ENCODE measurements at regions not wholly inside any gene's neighbourhood (a gene's known extent, or its start where the extent isn't known, plus 50 kb on each side); places are given as distances from the start of the nearest gene placed in this dataset.
"Not testable (repeated sequence)": the region's sequence is repeated elsewhere in the genome, so short reads cannot be mapped to it uniquely, and the experiment has no call there.

GRCh38 chr3:29026959-29027358, 253.9 kb upstream of the RBMS3 start:
- DNase-seq (ENCODE audit: low read depth, low spot score) (no peak), ATAC-seq (no peak)
- Histone ChIP-seq H3K27ac (ENCODE audit: low read length) (no peak overlapping the region), H3K27me3 (ENCODE audit: control insufficient read depth, insufficient read depth, low read length) (no peaks in the 10 kb centered on the region), H3K9me3 (ENCODE audit: control insufficient read depth, insufficient read depth, low read depth, low read length) (no peaks in the 10 kb centered on the region), H3K4me3 (ENCODE audit: low read depth in 2 of 2, low read length in 2 of 2) (no peak overlapping the region), H3K4me1 (ENCODE audit: control insufficient read depth, insufficient read depth, low read length) (no peaks in the 10 kb centered on the region), H3K36me3 (ENCODE audit: control insufficient read depth, insufficient read depth, low read length) (no peaks in the 10 kb centered on the region)
- in situ Hi-C loops (cut with HindIII; ENCODE audit: low pct_unique_long_range_greater_than_20kb, low sequenced_read_pairs) = no loop called here
- TF ChIP-seq CTCF (IDR thresholded peaks at IDR 0.05) (no peak), TCF7L2 (IDR thresholded peaks at IDR 0.05; ENCODE audit: low read depth, low read length) (no peak), POLR2AphosphoS5 (IDR thresholded peaks at IDR 0.05; ENCODE audit: low read depth, low read length) (no peak), REST (IDR thresholded peaks at IDR 0.05; ENCODE audit: insufficient read depth in 1 of 2, low read depth in 2 of 2, low read length in 1 of 2) (no peak), SIN3A (IDR thresholded peaks at IDR 0.05; ENCODE audit: borderline replicate concordance, insufficient read depth, low read depth, low read length) (no peak)
- no TSS peak for BruUV-seq (replicated peaks)
- ChIA-PET POLR2A (no interaction called here), CTCF (no interaction called here)
- intact Hi-C loops (cut with micrococcal nuclease; ENCODE audit: unreplicated experiment) = no loop called here

GRCh38 chr3:29031175-29031574, 249.7 kb upstream of the RBMS3 start:
- in situ Hi-C loops (cut with HindIII; ENCODE audit: low pct_unique_long_range_greater_than_20kb, low sequenced_read_pairs); H3K27me3 ChIP-seq (ENCODE audit: control insufficient read depth, insufficient read depth, low read length); intact Hi-C loops (cut with micrococcal nuclease; ENCODE audit: unreplicated experiment); POLR2A ChIA-PET; H3K4me1 ChIP-seq (ENCODE audit: control insufficient read depth, insufficient read depth, low read length); H3K27ac ChIP-seq (ENCODE audit: low read length); BruUV-seq (replicated peaks); ATAC-seq; DNase-seq (ENCODE audit: low read depth, low spot score); H3K36me3 ChIP-seq (ENCODE audit: control insufficient read depth, insufficient read depth, low read length); H3K9me3 ChIP-seq (ENCODE audit: control insufficient read depth, insufficient read depth, low read depth, low read length); H3K4me3 ChIP-seq (ENCODE audit: low read depth in 2 of 2, low read length in 2 of 2); CTCF ChIA-PET: not testable (repeated sequence)

- ATAC-seq (no peak), DNase-seq (ENCODE audit: low read depth, low spot score) (no peak)
- in situ Hi-C loops (cut with HindIII; ENCODE audit: low pct_unique_long_range_greater_than_20kb, low sequenced_read_pairs) (no loop called here), intact Hi-C loops (cut with micrococcal nuclease; ENCODE audit: unreplicated experiment) (no loop called here)
- H3K9me3 ChIP-seq (ENCODE audit: control insufficient read depth, insufficient read depth, low read depth, low read length) = no peaks in the 10 kb centered on the region
- BruUV-seq (replicated peaks) = no TSS peak
- no peaks in the 10 kb centered on the region for H3K27me3 ChIP-seq (ENCODE audit: control insufficient read depth, insufficient read depth, low read length)
- H3K4me3 ChIP-seq (ENCODE audit: low read depth in 2 of 2, low read length in 2 of 2) = no peak overlapping the region
- CTCF ChIA-PET = no interaction called here
- no peak overlapping the region for H3K27ac ChIP-seq (ENCODE audit: low read length)
- H3K4me1 ChIP-seq (ENCODE audit: control insufficient read depth, insufficient read depth, low read length) = no peaks in the 10 kb centered on the region
- POLR2A ChIA-PET = no interaction called here
- no peak for TF ChIP-seq TCF7L2 (IDR thresholded peaks at IDR 0.05; ENCODE audit: low read depth, low read length)
- no peak for TF ChIP-seq REST (IDR thresholded peaks at IDR 0.05; ENCODE audit: insufficient read depth in 1 of 2, low read depth in 2 of 2, low read length in 1 of 2)
- TF ChIP-seq POLR2AphosphoS5 (IDR thresholded peaks at IDR 0.05; ENCODE audit: low read depth, low read length) = no peak
- no peak for TF ChIP-seq SIN3A (IDR thresholded peaks at IDR 0.05; ENCODE audit: borderline replicate concordance, insufficient read depth, low read depth, low read length)
- TF ChIP-seq CTCF (IDR thresholded peaks at IDR 0.05) = no peak
- no peaks in the 10 kb centered on the region for H3K36me3 ChIP-seq (ENCODE audit: control insufficient read depth, insufficient read depth, low read length)
Measured at GRCh38 chr3:29033511-29033910, 247.4 kb upstream of the RBMS3 start.
